Activated CD8-positive, alpha-beta T cell treated with anti-CD3 and anti-CD28 coated beads for 36 hours (primary cell): ENCODE measurements at regions not wholly inside any gene's neighbourhood (a gene's known extent, or its start where the extent isn't known, plus 50 kb on each side); places are given as distances from the start of the nearest gene placed in this dataset.
"Not testable (repeated sequence)": the region's sequence is repeated elsewhere in the genome, so short reads cannot be mapped to it uniquely, and the experiment has no call there.

ENCODE experiments used
- ATAC-seq: fragments of 200-7000 bp; cut with Tn5 transposase; one replicate; pipeline ENCODE4 v1.10.0; 2021; ENCODE audit warnings: mild to moderate bottlenecking, moderate library complexity
- CTCF ChIA-PET: fragments of 350-600 bp; sonication (Branson Sonifier 250); formaldehyde crosslinking; loops from one replicate; lab custom pipeline; 2021; ENCODE audit warnings: antibody characterized with exemption; lab: Charles Lee
- POLR2A ChIA-PET: fragments of 350-600 bp; sonication (Branson Sonifier 250); formaldehyde crosslinking; loops from one replicate; lab custom pipeline; 2021; ENCODE audit warnings: antibody characterized with exemption; lab: Charles Lee
- DNase-seq: peaks from one replicate; pipeline ENCODE4 v3.0.0-alpha.2; 2020
- H3K27ac Mint-ChIP-seq: one replicate; pipeline ENCODE4 v1.8.0; 2021; ENCODE audit warnings: mild to moderate bottlenecking, mixed read lengths
- H3K27me3 Mint-ChIP-seq: one replicate; pipeline ENCODE4 v1.8.0; 2021; ENCODE audit warnings: mixed read lengths
- H3K36me3 Mint-ChIP-seq: one replicate; pipeline ENCODE4 v1.8.0; 2021; ENCODE audit warnings: low read depth, mixed read lengths
- H3K4me1 Mint-ChIP-seq: one replicate; pipeline ENCODE4 v1.8.0; 2021; ENCODE audit warnings: low read depth, mixed read lengths
- H3K4me3 Mint-ChIP-seq: one replicate; pipeline ENCODE4 v1.8.0; 2021; ENCODE audit warnings: mild to moderate bottlenecking, moderate library complexity, mixed read lengths
- H3K9me3 Mint-ChIP-seq: one replicate; pipeline ENCODE4 v1.8.0; 2021; ENCODE audit warnings: mixed read lengths
- intact Hi-C: fragments of 100-400 bp; cut with micrococcal nuclease; formaldehyde crosslinking; loops from one replicate; pipeline ENCODE4 v1.10.0; 2022
- TF ChIP-seq, protein P1 (sequence below): fragments of 200-600 bp; IDR thresholded peaks from one replicate; pipeline ENCODE4 v1.8.0; 2022; ENCODE audit warnings: antibody characterized with exemption, mild to moderate bottlenecking

- H3K4me1 Mint-ChIP-seq, result no peaks in the 10 kb centered on the region
- POLR2A ChIA-PET, result no interaction called here
- intact Hi-C loops, result no loop called here
- ATAC-seq (no peak), DNase-seq (no peak)
- TF ChIP-seq, protein P1, sequence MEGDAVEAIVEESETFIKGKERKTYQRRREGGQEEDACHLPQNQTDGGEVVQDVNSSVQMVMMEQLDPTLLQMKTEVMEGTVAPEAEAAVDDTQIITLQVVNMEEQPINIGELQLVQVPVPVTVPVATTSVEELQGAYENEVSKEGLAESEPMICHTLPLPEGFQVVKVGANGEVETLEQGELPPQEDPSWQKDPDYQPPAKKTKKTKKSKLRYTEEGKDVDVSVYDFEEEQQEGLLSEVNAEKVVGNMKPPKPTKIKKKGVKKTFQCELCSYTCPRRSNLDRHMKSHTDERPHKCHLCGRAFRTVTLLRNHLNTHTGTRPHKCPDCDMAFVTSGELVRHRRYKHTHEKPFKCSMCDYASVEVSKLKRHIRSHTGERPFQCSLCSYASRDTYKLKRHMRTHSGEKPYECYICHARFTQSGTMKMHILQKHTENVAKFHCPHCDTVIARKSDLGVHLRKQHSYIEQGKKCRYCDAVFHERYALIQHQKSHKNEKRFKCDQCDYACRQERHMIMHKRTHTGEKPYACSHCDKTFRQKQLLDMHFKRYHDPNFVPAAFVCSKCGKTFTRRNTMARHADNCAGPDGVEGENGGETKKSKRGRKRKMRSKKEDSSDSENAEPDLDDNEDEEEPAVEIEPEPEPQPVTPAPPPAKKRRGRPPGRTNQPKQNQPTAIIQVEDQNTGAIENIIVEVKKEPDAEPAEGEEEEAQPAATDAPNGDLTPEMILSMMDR, result no peak
- no peak overlapping the region for H3K4me3 Mint-ChIP-seq
- H3K27ac Mint-ChIP-seq, result no peak overlapping the region
- peaks cover 8% of the 10 kb centered on the region for H3K9me3 Mint-ChIP-seq
- CTCF ChIA-PET, result no interaction called here
- H3K27me3 Mint-ChIP-seq, result no peaks in the 10 kb centered on the region
- H3K36me3 Mint-ChIP-seq, result no peaks in the 10 kb centered on the region
These were observed 91.4 kb downstream of the MTERF1 start for GRCh38 chr7:91789086-91789485.

GRCh38 chr7:91789558-91789957, 90.9 kb downstream of the MTERF1 start:
- CTCF ChIA-PET, result no interaction called here
- H3K4me3 Mint-ChIP-seq, result no peak overlapping the region
- peaks cover 8% of the 10 kb centered on the region for H3K9me3 Mint-ChIP-seq
- TF ChIP-seq, protein P1, result no peak
- no peaks in the 10 kb centered on the region for H3K4me1 Mint-ChIP-seq
- H3K27me3 Mint-ChIP-seq, result no peaks in the 10 kb centered on the region
- no peak for ATAC-seq
- intact Hi-C loops, result no loop called here
- POLR2A ChIA-PET, result no interaction called here
- no peak for DNase-seq
- no peaks in the 10 kb centered on the region for H3K36me3 Mint-ChIP-seq
- no peak overlapping the region for H3K27ac Mint-ChIP-seq

DNA sequence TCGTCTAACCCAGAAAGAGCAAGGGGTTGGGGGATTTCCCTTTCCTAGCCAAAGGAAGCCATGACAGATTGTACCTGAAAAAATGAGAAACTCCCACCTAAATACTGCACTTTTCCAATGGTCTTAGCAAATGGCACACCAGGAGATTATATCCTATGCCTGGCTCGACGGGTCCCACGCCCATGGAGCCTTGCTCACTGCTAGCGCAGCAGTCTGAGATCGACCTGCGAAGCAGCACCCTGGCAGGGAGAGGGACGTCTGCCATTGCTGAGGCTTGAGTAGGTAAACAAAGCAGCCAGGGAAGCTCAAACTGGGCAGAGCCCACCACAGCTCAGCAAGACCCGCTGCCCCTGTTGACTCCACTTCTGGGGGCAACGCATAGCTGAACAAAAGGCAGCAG, 89.9 kb downstream of the MTERF1 start:
- CTCF ChIA-PET, POLR2A ChIA-PET, ATAC-seq: not testable (repeated sequence)

GRCh38 chr7:91796122-91796521, 84.4 kb downstream of the MTERF1 start:
- H3K36me3 Mint-ChIP-seq, result peaks cover 3% of the 10 kb centered on the region
- no peaks in the 10 kb centered on the region for H3K4me1 Mint-ChIP-seq
- H3K27ac Mint-ChIP-seq, result no peak overlapping the region
- ChIA-PET POLR2A (no interaction called here), CTCF (no interaction called here)
- DNase-seq (no peak), ATAC-seq (no peak)
- H3K27me3 Mint-ChIP-seq, result no peaks in the 10 kb centered on the region
- intact Hi-C loops, result no loop called here
- TF ChIP-seq, protein P1, result no peak
- no peak overlapping the region for H3K4me3 Mint-ChIP-seq
- peaks cover 8% of the 10 kb centered on the region for H3K9me3 Mint-ChIP-seq

More for the DNA sequence above, 89.9 kb downstream of the MTERF1 start:
- DNase-seq, H3K36me3 Mint-ChIP-seq, H3K4me3 Mint-ChIP-seq, H3K9me3 Mint-ChIP-seq, H3K27me3 Mint-ChIP-seq, H3K27ac Mint-ChIP-seq, intact Hi-C loops, H3K4me1 Mint-ChIP-seq: not testable (repeated sequence)

GRCh38 chr7:91798425-91798824, 82.1 kb downstream of the MTERF1 start:
- no peaks in the 10 kb centered on the region for H3K4me1 Mint-ChIP-seq
- no peak for ATAC-seq
- H3K4me3 Mint-ChIP-seq, result no peak overlapping the region
- H3K27me3 Mint-ChIP-seq, result no peaks in the 10 kb centered on the region
- intact Hi-C loops, result no loop called here
- H3K9me3 Mint-ChIP-seq, result no peaks in the 10 kb centered on the region
- H3K36me3 Mint-ChIP-seq, result peaks cover 3% of the 10 kb centered on the region
- H3K27ac Mint-ChIP-seq, result no peak overlapping the region
- ChIA-PET CTCF (no interaction called here), POLR2A (no interaction called here)
- TF ChIP-seq, protein P1, result no peak
- DNase-seq, result no peak

DNA sequence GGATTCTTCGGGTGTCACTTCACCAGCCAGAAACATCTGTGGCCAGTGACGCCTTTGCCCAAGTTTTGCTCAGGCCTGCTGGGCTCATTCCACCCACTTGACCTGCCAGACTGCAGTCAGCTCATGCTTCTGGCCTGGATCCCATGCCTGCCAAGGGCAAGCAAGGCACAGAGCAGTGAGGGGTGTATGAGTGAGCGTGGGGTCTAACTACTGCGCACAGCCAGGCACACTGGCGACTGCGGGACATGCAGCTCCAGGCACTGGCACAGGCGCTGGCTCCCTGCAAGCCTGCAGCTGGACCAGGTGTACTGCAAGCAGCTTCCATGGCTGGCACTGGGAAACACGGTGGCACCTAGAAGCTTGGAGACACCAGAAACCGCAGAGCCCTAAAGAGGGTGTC, 80.1 kb downstream of the MTERF1 start:
- POLR2A ChIA-PET, result no interaction called here
- TF ChIP-seq, protein P1, result no peak
- H3K4me1 Mint-ChIP-seq, result no peaks in the 10 kb centered on the region
- H3K4me3 Mint-ChIP-seq, result no peak overlapping the region
- H3K27me3 Mint-ChIP-seq, result no peaks in the 10 kb centered on the region
- H3K27ac Mint-ChIP-seq, result no peak overlapping the region
- H3K9me3 Mint-ChIP-seq, result no peaks in the 10 kb centered on the region
- ATAC-seq (no peak), DNase-seq (no peak)
- no peaks in the 10 kb centered on the region for H3K36me3 Mint-ChIP-seq
- intact Hi-C loops, result no loop called here
- CTCF ChIA-PET, result interaction anchor here (0.6 kb wide), 1 partner anchor 105 kb away, joined by 3 read pairs; no protein-coding TSS in a partner anchor
